Pancreas (tissue), 10 donors: ENCODE measurements at regions not wholly inside any gene's neighbourhood (a gene's known extent, or its start where the extent isn't known, plus 50 kb on each side); places are given as distances from the start of the nearest gene placed in this dataset.

Source experiments
- ATAC-seq, 4 donors: fragments of 200-7000 bp; cut with Tn5 transposase; one replicate each; pipeline versions ENCODE4 v1.8.0 to v1.9.1; 2020; ENCODE audit warnings: mild to moderate bottlenecking in 4 of 4, moderate library complexity in 4 of 4
- DNase-seq, 6 donors: peaks; one replicate each; pipeline ENCODE4 v3.0.0-alpha.2; 2020
- FAIRE-seq: peaks from 2 replicates; lab custom pipeline; 2012; peaks lifted over from hg19 to GRCh38; lab: Jason Lieb, UNC
- H3K27ac ChIP-seq, 4 donors: fragments of 200-600 bp; sonication (generic); 1 replicate in 3 of 4; 2 replicates in 1 of 4; pipeline versions ENCODE4 v1.5.0 to v1.8.0; 2020
- H3K27me3 ChIP-seq, 4 donors: fragments of 200-600 bp; one replicate each; pipeline ENCODE4 v1.8.0; 2021
- H3K36me3 ChIP-seq, 3 donors: fragments of 200-600 bp; sonication (generic) in 1 of 3; one replicate each; pipeline versions ENCODE4 v1.5.0 to v1.8.0; 2020 to 2021
- H3K4me1 ChIP-seq, 3 donors: fragments of 200-600 bp; one replicate each; pipeline ENCODE4 v1.8.0; 2021
- H3K4me3 ChIP-seq, 4 donors: fragments of 200-600 bp; sonication (generic) in 2 of 4; one replicate each; pipeline versions ENCODE4 v1.5.0 to v1.8.0; 2020 to 2021
- H3K9me3 ChIP-seq, 4 donors: fragments of 200-600 bp; one replicate each; pipeline ENCODE4 v1.8.0; 2021
- WGBS, 2 donors: extraction: QIAGEN DNeasy Blood & Tissue Kit; methylation state at CpG; one replicate each; pipeline ENCODE4 v1.1.7; 2013; 5-methylcytosine and 5-hydroxymethylcytosine counted together
- intact Hi-C, 3 donors: fragments of 100-400 bp; cut with DNase I; formaldehyde crosslinking; loops; one replicate each; pipeline versions ENCODE4 v1.11.1 to v1.14.2; 2022
- TF ChIP-seq, protein P1 (sequence below), 4 donors: fragments of 200-600 bp; sonication (generic) in 3 of 4; IDR thresholded peaks; one replicate each; pipeline versions ENCODE4 v1.5.0 to v1.8.0; 2021; ENCODE audit warnings: antibody characterized with exemption in 4 of 4
- donor health status: healthy with polysubstance abuse.
- donor health status: DM: no; HTN: no; CAD: no; lungs with moderate emphysema.
- donor health status: DM: no; HTN: no; CAD: no.
- donor health status: control.
- donor health status: control.
- donor health status: Bipolar disorder and iron deficiency.
- donor health status: DM: yes; HTN: yes; CAD: no.
- donor health status: DM: no; HTN: no; CAD: no.
- donor health status: DM: no; HTN: no; CAD: no.
- donor health status: DM: yes; HTN: yes; CAD: no.

DNA sequence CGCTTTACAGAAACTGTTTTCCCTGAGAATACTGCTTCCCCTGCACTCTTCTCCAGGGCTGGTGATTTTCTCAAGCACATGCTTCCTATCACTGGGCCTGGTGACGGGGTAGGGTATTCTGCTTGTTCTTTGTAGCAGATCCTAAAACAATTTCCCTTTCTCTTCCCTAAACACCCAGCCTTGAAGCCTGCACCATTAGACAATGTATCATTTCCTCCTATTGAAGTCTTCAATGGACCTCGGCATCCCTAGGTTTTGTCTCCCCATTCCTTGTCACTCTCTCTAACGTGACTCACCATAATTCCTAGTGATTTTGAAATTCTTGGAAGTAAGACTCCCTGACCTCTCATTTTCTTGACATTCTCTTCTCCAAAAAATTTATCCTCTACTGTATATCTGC, 109.5 kb upstream of the GHITM start:
- FAIRE-seq (no peak), DNase-seq (no peak), ATAC-seq (no peak)
- Histone ChIP-seq H3K27ac (no peak overlapping the region), H3K9me3 (no peaks in the 10 kb centered on the region), H3K27me3 (no peaks in the 10 kb centered on the region), H3K4me1 (no peaks in the 10 kb centered on the region), H3K4me3 (no peak overlapping the region), H3K36me3 (no peaks in the 10 kb centered on the region)
- intact Hi-C loops: no loop called here
- WGBS, 2 donors: 64 to 74% methylated on average over 4 of the region's 4 CpGs
- TF ChIP-seq, protein P1, sequence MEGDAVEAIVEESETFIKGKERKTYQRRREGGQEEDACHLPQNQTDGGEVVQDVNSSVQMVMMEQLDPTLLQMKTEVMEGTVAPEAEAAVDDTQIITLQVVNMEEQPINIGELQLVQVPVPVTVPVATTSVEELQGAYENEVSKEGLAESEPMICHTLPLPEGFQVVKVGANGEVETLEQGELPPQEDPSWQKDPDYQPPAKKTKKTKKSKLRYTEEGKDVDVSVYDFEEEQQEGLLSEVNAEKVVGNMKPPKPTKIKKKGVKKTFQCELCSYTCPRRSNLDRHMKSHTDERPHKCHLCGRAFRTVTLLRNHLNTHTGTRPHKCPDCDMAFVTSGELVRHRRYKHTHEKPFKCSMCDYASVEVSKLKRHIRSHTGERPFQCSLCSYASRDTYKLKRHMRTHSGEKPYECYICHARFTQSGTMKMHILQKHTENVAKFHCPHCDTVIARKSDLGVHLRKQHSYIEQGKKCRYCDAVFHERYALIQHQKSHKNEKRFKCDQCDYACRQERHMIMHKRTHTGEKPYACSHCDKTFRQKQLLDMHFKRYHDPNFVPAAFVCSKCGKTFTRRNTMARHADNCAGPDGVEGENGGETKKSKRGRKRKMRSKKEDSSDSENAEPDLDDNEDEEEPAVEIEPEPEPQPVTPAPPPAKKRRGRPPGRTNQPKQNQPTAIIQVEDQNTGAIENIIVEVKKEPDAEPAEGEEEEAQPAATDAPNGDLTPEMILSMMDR (IDR thresholded peaks at IDR 0.05): no peak

- TF ChIP-seq, protein P1 (IDR thresholded peaks at IDR 0.05): no peak
- no peak for ATAC-seq
- Histone ChIP-seq H3K4me1 (no peaks in the 10 kb centered on the region), H3K27ac (no peak overlapping the region), H3K36me3 (no peaks in the 10 kb centered on the region), H3K27me3 (no peaks in the 10 kb centered on the region), H3K9me3 (no peaks in the 10 kb centered on the region), H3K4me3 (no peak overlapping the region)
- no peak for DNase-seq
- intact Hi-C loops: no loop called here
- FAIRE-seq: no peak
- WGBS, 2 donors: 46 to 66% methylated on average over 2 of the region's 2 CpGs
Observed at GRCh38 chr10:84038035-84038434, 101.3 kb upstream of the GHITM start.

- no peaks in the 10 kb centered on the region for H3K9me3 ChIP-seq
- H3K36me3 ChIP-seq: no peaks in the 10 kb centered on the region
- ATAC-seq: no peak
- no peak overlapping the region for H3K27ac ChIP-seq
- intact Hi-C loops: no loop called here
- no peaks in the 10 kb centered on the region for H3K27me3 ChIP-seq
- no peak for FAIRE-seq
- TF ChIP-seq, protein P1 (IDR thresholded peaks at IDR 0.05): no peak
- no peak overlapping the region for H3K4me3 ChIP-seq
- no peaks in the 10 kb centered on the region for H3K4me1 ChIP-seq
- WGBS, 2 donors: 69 to 75% methylated on average over 5 of the region's 5 CpGs
- no peak for DNase-seq
Observed at GRCh38 chr10:84039957-84040356, 99.4 kb upstream of the GHITM start.

GRCh38 chr10:84047258-84048010, 91.9 kb upstream of the GHITM start:
- Histone ChIP-seq H3K27ac (no peak overlapping the region), H3K4me1 (no peaks in the 10 kb centered on the region), H3K4me3 (no peak overlapping the region), H3K27me3 (no peaks in the 10 kb centered on the region), H3K9me3 (no peaks in the 10 kb centered on the region), H3K36me3 (no peaks in the 10 kb centered on the region)
- no peak for FAIRE-seq
- intact Hi-C loops: no loop called here
- 33 to 45% methylated on average over 3 of the region's 3 CpGs for whole genome bisulfite sequencing, 2 donors
- TF ChIP-seq, protein P1 (IDR thresholded peaks at IDR 0.05): no peak
- no peak for ATAC-seq
- DNase-seq: no peak

DNA sequence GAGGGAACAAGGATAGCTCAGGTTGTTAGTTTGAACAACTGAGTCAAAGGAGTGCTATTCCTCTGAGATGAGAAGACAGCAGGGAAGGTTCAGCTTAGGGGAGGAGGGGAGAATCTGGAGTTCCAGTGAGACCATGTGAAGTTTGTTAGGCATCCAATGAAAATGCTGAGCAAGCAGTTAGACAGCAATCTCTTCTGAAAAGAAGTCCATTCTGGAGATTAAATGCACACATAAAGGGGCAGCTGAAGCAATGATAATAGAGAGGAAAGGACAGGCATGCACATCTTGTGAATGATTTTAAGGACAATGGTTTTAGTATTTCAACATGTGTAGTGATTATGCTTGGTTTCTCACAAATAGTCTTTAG, 89.7 kb upstream of the GHITM start:
- ATAC-seq: no peak

More for the DNA sequence above, 89.7 kb upstream of the GHITM start:
- TF ChIP-seq, protein P1 (IDR thresholded peaks at IDR 0.05): no peak
- FAIRE-seq (no peak), DNase-seq (no peak)
- Histone ChIP-seq H3K27me3 (no peaks in the 10 kb centered on the region), H3K27ac (no peak overlapping the region), H3K36me3 (no peaks in the 10 kb centered on the region), H3K4me1 (no peaks in the 10 kb centered on the region), H3K4me3 (no peak overlapping the region), H3K9me3 (no peaks in the 10 kb centered on the region)
- intact Hi-C loops: no loop called here
